HepG2 (cell line): ENCODE measurements at regions not wholly inside any gene's neighbourhood (a gene's known extent, or its start where the extent isn't known, plus 50 kb on each side); places are given as distances from the start of the nearest gene placed in this dataset.

ENCODE experiments used
- ATAC-seq: fragments of 200-7000 bp; cut with Tn5 transposase; 3 replicates; pipeline ENCODE4 v1.9.1; 2020; ENCODE audit warnings: mild to moderate bottlenecking, moderate library complexity
- BruUV-seq: library from RNA; stranded (reverse); fragments of 400-500 nt; replicated peaks from 2 replicates; lab custom pipeline; 2021; lab: Mats Ljungman, UMichigan
- CTCF ChIA-PET: fragments of 300-600 bp; formaldehyde crosslinking; extraction: SDS; loops from one replicate; lab custom pipeline; 2021; ENCODE audit warnings: low total read pairs, inconsistent platforms, low intra/inter-chr PET ratio; lab: Yijun Ruan, JAX
- POLR2A ChIA-PET: fragments of 350-600 bp; sonication (Branson Sonifier 250); formaldehyde crosslinking; loops from one replicate; lab custom pipeline; 2020; ENCODE audit warnings: antibody characterized with exemption, inconsistent platforms; lab: Yijun Ruan, JAX
- DNase-seq: peaks from one replicate; pipeline ENCODE4 v3.0.0-alpha.2; 2015; ENCODE audit warnings: low spot score
- FAIRE-seq: peaks from 3 replicates; lab custom pipeline; 2011; peaks lifted over from hg19 to GRCh38; lab: Jason Lieb, UNC
- H2AFZ ChIP-seq: one replicate; pipeline ENCODE4 v1.6.1; 2011; ENCODE audit warnings: low read length, inconsistent platforms
- H3K27ac ChIP-seq: fragments of 300-600 bp; 3 replicates; pipeline ENCODE4 v1.8.0; 2011; ENCODE audit warnings: mixed run types, mild to moderate bottlenecking, mixed read lengths, low read length, inconsistent platforms; ENCODE audit not compliant: insufficient read depth; ENCODE audit errors: extremely low read length
- H3K27me3 ChIP-seq, 2 experiments: fragments of 200-600 bp in 1 of 2; 2 replicates in 1 of 2; 3 replicates in 1 of 2; pipeline versions ENCODE4 v1.6.0 to v1.8.0; 2011; ENCODE audit warnings: low read length in 2 of 2, mild to moderate bottlenecking in 2 of 2, moderate library complexity in 2 of 2, inconsistent platforms in 1 of 2; ENCODE audit not compliant: insufficient read depth in 2 of 2, control insufficient read depth in 1 of 2
- H3K36me3 ChIP-seq, 2 experiments: fragments of 200-600 bp in 1 of 2; replicated peaks in 1 of 2; 2 replicates in 1 of 2; 3 replicates in 1 of 2; pipeline versions ENCODE4 v1.5.1 to v1.8.0; 2011; ENCODE audit warnings: low read length in 2 of 2, inconsistent platforms in 1 of 2; ENCODE audit not compliant: insufficient read depth in 2 of 2, control insufficient read depth in 1 of 2
- H3K4me1 ChIP-seq: 2 replicates; pipeline ENCODE4 v1.5.1; 2012; ENCODE audit warnings: low read length, inconsistent platforms; ENCODE audit not compliant: insufficient read depth
- H3K4me2 ChIP-seq: 2 replicates; pipeline ENCODE4 v1.6.0; 2011; ENCODE audit warnings: low read depth, low read length, inconsistent platforms
- H3K4me3 ChIP-seq, 3 experiments: fragments of 200-600 bp in 1 of 3; sonication (generic), shearing (Covaris generic) in 1 of 3; replicated peaks in 1 of 3; 2 replicates each; pipeline ENCODE4 v1.5.1; 2011 to 2016; ENCODE audit warnings: low read length in 3 of 3, inconsistent platforms in 2 of 3, low read depth in 2 of 3, mild to moderate bottlenecking in 2 of 3, control low read depth in 1 of 3, mixed read lengths in 1 of 3; ENCODE audit not compliant: insufficient read depth in 1 of 3
- H3K79me2 ChIP-seq: one replicate; pipeline ENCODE4 v1.6.1; 2011; ENCODE audit warnings: low read length, inconsistent platforms; ENCODE audit not compliant: insufficient read depth
- H3K9ac ChIP-seq: 2 replicates; pipeline ENCODE4 v1.6.0; 2011; ENCODE audit warnings: mild to moderate bottlenecking, low read depth, low read length, inconsistent platforms; ENCODE audit not compliant: insufficient read depth
- H3K9me3 ChIP-seq: 2 replicates; pipeline ENCODE4 v1.5.1; 2012; ENCODE audit warnings: mild to moderate bottlenecking, low read length
- H4K20me1 ChIP-seq: 2 replicates; pipeline ENCODE4 v1.6.0; 2011; ENCODE audit warnings: inconsistent platforms, mild to moderate bottlenecking, low read length, moderate library complexity; ENCODE audit not compliant: insufficient read depth
- FOXP1 ChIP-seq, 2 experiments: fragments of 450-650 bp in 1 of 2; IDR thresholded peaks; 2 replicates each; pipeline ENCODE4 v1.6.1; 2017 to 2018; ENCODE audit warnings: antibody characterized with exemption in 1 of 2
- HOXA9 ChIP-seq: sonication (generic); formaldehyde crosslinking; IDR thresholded peaks from 2 replicates; pipeline ENCODE4 v1.8.1; 2022; ENCODE audit warnings: missing genetic modification reagents, mild to moderate bottlenecking, moderate library complexity, borderline replicate concordance
- MAFF ChIP-seq: IDR thresholded peaks from 2 replicates; pipeline ENCODE4 v1.6.1; 2011; ENCODE audit warnings: low read depth, low read length, improper control_type of control experiment
- MAFK ChIP-seq, 2 experiments: IDR thresholded peaks in 1 of 2; conservative IDR thresholded peaks in 1 of 2; 2 replicates each; pipeline ENCODE4 v1.6.1; 2011; ENCODE audit warnings: improper control_type of control experiment in 2 of 2, low read length in 2 of 2
- RARA ChIP-seq: IDR thresholded peaks from 2 replicates; pipeline ENCODE4 v1.6.1; 2016; ENCODE audit warnings: missing genetic modification reagents, missing compliant biosample characterization
- SP5 ChIP-seq: IDR thresholded peaks from 2 replicates; pipeline ENCODE4 v1.6.1; 2016; ENCODE audit warnings: low read depth, borderline replicate concordance
- TEAD2 ChIP-seq: sonication (generic); formaldehyde crosslinking; IDR thresholded peaks from 2 replicates; pipeline ENCODE4 v1.9.0; 2021; ENCODE audit warnings: missing genetic modification reagents
- ZNF749 ChIP-seq: sonication (generic); formaldehyde crosslinking; IDR thresholded peaks from 2 replicates; pipeline ENCODE4 v1.8.0; 2022; ENCODE audit warnings: mild to moderate bottlenecking, missing genetic modification reagents, moderate library complexity, borderline replicate concordance
- WGBS: methylation state at CpG from one replicate; pipeline ENCODE4 v1.1.6; 2017; ENCODE audit warnings: low lambda C conversion rate; 5-methylcytosine and 5-hydroxymethylcytosine counted together
- in situ Hi-C: cut with HindIII; loops from 2 replicates; pipeline ENCODE4 v1.10.0; 2017; ENCODE audit warnings: low pct_unique_long_range_greater_than_20kb; ENCODE audit not compliant: extremely low pct_ligation_motif_present
- intact Hi-C: fragments of 100-400 bp; cut with micrococcal nuclease; formaldehyde crosslinking; loops from one replicate; pipeline ENCODE4 v1.10.0; 2022; ENCODE audit not compliant: unreplicated experiment
- TF ChIP-seq, protein P1 (sequence below): sonication (generic); formaldehyde crosslinking; IDR thresholded peaks from 2 replicates; pipeline ENCODE4 v1.5.1; 2020; ENCODE audit warnings: mild to moderate bottlenecking, missing genetic modification reagents, borderline replicate concordance
- TF ChIP-seq, protein P2 (sequence below): sonication (generic); formaldehyde crosslinking; conservative IDR thresholded peaks from 2 replicates; pipeline ENCODE4 v1.8.1; 2023; ENCODE audit warnings: missing genetic modification reagents
- TF ChIP-seq, protein P3 (sequence below): sonication (generic); formaldehyde crosslinking; IDR thresholded peaks from 2 replicates; pipeline ENCODE4 v1.8.1; 2023; ENCODE audit warnings: missing genetic modification reagents, mild to moderate bottlenecking, borderline replicate concordance

DNA sequence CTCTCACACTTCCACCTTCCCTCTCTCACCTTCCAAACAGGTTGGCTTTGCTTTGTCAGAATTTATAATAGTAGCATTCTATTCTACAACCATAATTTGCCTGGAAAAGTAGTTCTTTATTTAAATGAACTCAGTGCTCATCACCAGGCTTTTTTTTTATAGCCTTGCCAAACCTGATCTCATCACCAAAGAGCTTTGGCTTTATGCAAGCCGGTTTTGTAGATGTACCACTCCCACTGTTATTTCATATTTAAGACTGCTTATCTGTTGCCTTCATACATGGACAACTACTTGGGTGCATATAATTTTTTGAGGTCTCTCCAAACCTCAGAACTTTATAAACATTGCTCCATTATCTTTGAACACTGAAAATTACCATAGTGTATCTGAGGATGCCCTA lies 246.1 kb upstream of the PPP2R3A start:
- intact Hi-C loops (no loop called here), in situ Hi-C loops (no loop called here)
- DNase-seq = no peak
- TF ChIP-seq HOXA9 (CRISPR knock-in tag) = no peak
- H3K36me3 ChIP-seq = no peaks in the 10 kb centered on the region
- H3K9me3 ChIP-seq = no peaks in the 10 kb centered on the region
- H3K4me3 ChIP-seq = no peak overlapping the region
- ChIA-PET CTCF (no interaction called here), POLR2A (no interaction called here)
- no peaks in the 10 kb centered on the region for H3K4me1 ChIP-seq
- 0% methylated on average over 1 of the region's 1 CpG for WGBS
- no peak overlapping the region for H3K4me2 ChIP-seq
- H4K20me1 ChIP-seq = no peaks in the 10 kb centered on the region
- H2AFZ ChIP-seq = no peak overlapping the region
- H3K79me2 ChIP-seq = no peaks in the 10 kb centered on the region
- ATAC-seq = no peak
- no peak overlapping the region for H3K9ac ChIP-seq
- BruUV-seq = no TSS peak
- FAIRE-seq = no peak
- H3K27ac ChIP-seq = no peak overlapping the region
- H3K27me3 ChIP-seq = no peaks in the 10 kb centered on the region; a peak in 1 of 5 replicates

DNA sequence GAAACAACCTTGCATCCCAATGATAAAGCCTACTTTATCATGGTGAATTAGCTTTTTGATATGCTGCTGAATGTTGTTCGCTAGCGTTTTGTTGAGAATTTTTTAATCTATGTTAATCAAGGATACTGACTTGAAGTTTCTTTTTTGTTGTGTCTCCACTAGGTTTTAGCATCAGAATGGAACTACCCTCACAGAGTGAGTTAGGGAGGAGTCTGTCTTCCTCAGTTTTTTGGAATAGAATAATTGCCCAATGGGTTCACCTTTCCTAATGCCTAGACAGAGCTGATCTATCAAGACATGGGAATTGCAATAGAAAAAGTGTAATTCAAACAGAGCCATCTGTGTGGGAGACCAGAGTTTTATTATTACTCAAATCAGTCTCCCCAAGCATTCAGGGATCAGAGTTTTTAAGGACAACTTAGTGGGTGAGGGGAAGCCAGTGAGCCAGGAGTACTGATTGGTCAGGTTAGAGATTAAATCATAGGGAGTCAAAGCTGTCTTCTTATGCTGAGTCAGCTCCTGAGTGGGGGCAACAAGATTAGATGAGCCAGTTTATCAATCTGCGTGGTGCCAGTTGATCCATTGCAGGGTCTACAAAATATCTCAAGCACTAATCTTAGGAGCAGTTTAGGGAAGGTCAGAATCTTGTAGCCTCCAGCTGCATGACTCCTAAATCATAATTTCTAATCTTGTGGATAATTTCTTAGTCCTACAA lies 237.4 kb upstream of the PPP2R3A start:
- no TSS peak for BruUV-seq
- peaks cover 33% of the 10 kb centered on the region; the same call in 1 of the 2 replicates for H3K9me3 ChIP-seq
- no peak overlapping the region for H3K9ac ChIP-seq
- WGBS = 2% methylated on average over 3 of the region's 3 CpGs
- no peak overlapping the region for H3K4me2 ChIP-seq
- H3K27ac ChIP-seq = no peak overlapping the region
- intact Hi-C loops = no loop called here
- H3K4me1 ChIP-seq = no peaks in the 10 kb centered on the region
- CTCF ChIA-PET = no interaction called here
- POLR2A ChIA-PET = no interaction called here
- no peaks in the 10 kb centered on the region for H3K79me2 ChIP-seq
- no peaks in the 10 kb centered on the region for H3K27me3 ChIP-seq
- no peak for DNase-seq
- no peak overlapping the region for H3K4me3 ChIP-seq
- TF ChIP-seq SP5 = no peak
- TF ChIP-seq FOXP1 (IDR thresholded peaks at IDR 0.05) = no peak
- TF ChIP-seq FOXP1 (CRISPR knock-in tag; IDR thresholded peaks at IDR 0.05) = no peak
- TF ChIP-seq ZNF749 (CRISPR knock-in tag) = no peak
- TF ChIP-seq MAFF = peak; percentile 68
- TF ChIP-seq, protein P1, sequence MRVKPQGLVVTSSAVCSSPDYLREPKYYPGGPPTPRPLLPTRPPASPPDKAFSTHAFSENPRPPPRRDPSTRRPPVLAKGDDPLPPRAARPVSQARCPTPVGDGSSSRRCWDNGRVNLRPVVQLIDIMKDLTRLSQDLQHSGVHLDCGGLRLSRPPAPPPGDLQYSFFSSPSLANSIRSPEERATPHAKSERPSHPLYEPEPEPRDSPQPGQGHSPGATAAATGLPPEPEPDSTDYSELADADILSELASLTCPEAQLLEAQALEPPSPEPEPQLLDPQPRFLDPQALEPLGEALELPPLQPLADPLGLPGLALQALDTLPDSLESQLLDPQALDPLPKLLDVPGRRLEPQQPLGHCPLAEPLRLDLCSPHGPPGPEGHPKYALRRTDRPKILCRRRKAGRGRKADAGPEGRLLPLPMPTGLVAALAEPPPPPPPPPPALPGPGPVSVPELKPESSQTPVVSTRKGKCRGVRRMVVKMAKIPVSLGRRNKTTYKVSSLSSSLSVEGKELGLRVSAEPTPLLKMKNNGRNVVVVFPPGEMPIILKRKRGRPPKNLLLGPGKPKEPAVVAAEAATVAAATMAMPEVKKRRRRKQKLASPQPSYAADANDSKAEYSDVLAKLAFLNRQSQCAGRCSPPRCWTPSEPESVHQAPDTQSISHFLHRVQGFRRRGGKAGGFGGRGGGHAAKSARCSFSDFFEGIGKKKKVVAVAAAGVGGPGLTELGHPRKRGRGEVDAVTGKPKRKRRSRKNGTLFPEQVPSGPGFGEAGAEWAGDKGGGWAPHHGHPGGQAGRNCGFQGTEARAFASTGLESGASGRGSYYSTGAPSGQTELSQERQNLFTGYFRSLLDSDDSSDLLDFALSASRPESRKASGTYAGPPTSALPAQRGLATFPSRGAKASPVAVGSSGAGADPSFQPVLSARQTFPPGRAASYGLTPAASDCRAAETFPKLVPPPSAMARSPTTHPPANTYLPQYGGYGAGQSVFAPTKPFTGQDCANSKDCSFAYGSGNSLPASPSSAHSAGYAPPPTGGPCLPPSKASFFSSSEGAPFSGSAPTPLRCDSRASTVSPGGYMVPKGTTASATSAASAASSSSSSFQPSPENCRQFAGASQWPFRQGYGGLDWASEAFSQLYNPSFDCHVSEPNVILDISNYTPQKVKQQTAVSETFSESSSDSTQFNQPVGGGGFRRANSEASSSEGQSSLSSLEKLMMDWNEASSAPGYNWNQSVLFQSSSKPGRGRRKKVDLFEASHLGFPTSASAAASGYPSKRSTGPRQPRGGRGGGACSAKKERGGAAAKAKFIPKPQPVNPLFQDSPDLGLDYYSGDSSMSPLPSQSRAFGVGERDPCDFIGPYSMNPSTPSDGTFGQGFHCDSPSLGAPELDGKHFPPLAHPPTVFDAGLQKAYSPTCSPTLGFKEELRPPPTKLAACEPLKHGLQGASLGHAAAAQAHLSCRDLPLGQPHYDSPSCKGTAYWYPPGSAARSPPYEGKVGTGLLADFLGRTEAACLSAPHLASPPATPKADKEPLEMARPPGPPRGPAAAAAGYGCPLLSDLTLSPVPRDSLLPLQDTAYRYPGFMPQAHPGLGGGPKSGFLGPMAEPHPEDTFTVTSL (CRISPR knock-in tag) = no peak
- TF ChIP-seq, protein P2, sequence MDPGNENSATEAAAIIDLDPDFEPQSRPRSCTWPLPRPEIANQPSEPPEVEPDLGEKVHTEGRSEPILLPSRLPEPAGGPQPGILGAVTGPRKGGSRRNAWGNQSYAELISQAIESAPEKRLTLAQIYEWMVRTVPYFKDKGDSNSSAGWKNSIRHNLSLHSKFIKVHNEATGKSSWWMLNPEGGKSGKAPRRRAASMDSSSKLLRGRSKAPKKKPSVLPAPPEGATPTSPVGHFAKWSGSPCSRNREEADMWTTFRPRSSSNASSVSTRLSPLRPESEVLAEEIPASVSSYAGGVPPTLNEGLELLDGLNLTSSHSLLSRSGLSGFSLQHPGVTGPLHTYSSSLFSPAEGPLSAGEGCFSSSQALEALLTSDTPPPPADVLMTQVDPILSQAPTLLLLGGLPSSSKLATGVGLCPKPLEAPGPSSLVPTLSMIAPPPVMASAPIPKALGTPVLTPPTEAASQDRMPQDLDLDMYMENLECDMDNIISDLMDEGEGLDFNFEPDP (CRISPR knock-in tag) = no peak
- peak; percentile 66 to 82 for TF ChIP-seq MAFK (conservative IDR thresholded peaks at IDR 0.05 in 1 of 2, IDR thresholded peaks at IDR 0.05 in 1 of 2; ENCODE audit: low read length in 2 of 2)
- no peak for TF ChIP-seq RARA (CRISPR knock-in tag)
- no peak for TF ChIP-seq TEAD2
- TF ChIP-seq, protein P3, sequence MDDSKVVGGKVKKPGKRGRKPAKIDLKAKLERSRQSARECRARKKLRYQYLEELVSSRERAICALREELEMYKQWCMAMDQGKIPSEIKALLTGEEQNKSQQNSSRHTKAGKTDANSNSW (CRISPR knock-in tag) = no peak
- TF ChIP-seq, all 625 proteins: peak for 2
- ATAC-seq = no peak
- no peak for FAIRE-seq
- H4K20me1 ChIP-seq = no peaks in the 10 kb centered on the region
- H3K36me3 ChIP-seq = no peaks in the 10 kb centered on the region
- no peak overlapping the region for H2AFZ ChIP-seq
- in situ Hi-C loops = no loop called here
